Parathyroid adenoma (tissue), 2 donors: ENCODE measurements at regions not wholly inside any gene's neighbourhood (a gene's known extent, or its start where the extent isn't known, plus 50 kb on each side); places are given as distances from the start of the nearest gene placed in this dataset.

Experiments used
- H2AFZ ChIP-seq: fragments of 300-600 bp; sonication (generic); one replicate; pipeline ENCODE4 v1.7.0; 2017; ENCODE audit warnings: antibody characterized with exemption, mild to moderate bottlenecking
- H3K27ac ChIP-seq: fragments of 300-600 bp; sonication (generic); one replicate; pipeline ENCODE4 v1.7.0; 2017
- H3K27me3 ChIP-seq: fragments of 300-600 bp; sonication (generic); one replicate; pipeline ENCODE4 v1.7.0; 2017; ENCODE audit warnings: low read length; ENCODE audit not compliant: control insufficient read depth, insufficient read depth
- H3K36me3 ChIP-seq: fragments of 300-600 bp; sonication (generic); one replicate; pipeline ENCODE4 v1.7.0; 2017; ENCODE audit warnings: low read length; ENCODE audit not compliant: control insufficient read depth, insufficient read depth
- H3K4me1 ChIP-seq: fragments of 300-600 bp; sonication (generic); one replicate; pipeline ENCODE4 v1.7.0; 2017; ENCODE audit warnings: control low read depth
- H3K4me2 ChIP-seq: fragments of 300-600 bp; sonication (generic); one replicate; pipeline ENCODE4 v1.7.0; 2017; ENCODE audit warnings: low read length
- H3K4me3 ChIP-seq: fragments of 300-600 bp; sonication (generic); one replicate; pipeline ENCODE4 v1.7.0; 2017; ENCODE audit warnings: low read depth, low read length
- H3K79me2 ChIP-seq: fragments of 300-600 bp; sonication (generic); one replicate; pipeline ENCODE4 v1.7.0; 2017; ENCODE audit warnings: control low read depth
- H3K9ac ChIP-seq: fragments of 300-600 bp; sonication (generic); one replicate; pipeline ENCODE4 v1.7.0; 2017; ENCODE audit warnings: mild to moderate bottlenecking
- H3K9me3 ChIP-seq: fragments of 300-600 bp; sonication (generic); one replicate; pipeline ENCODE4 v1.7.0; 2017; ENCODE audit warnings: low read length; ENCODE audit not compliant: control insufficient read depth
- TF ChIP-seq, protein P1 (sequence below): fragments of 300-600 bp; sonication (generic); IDR thresholded peaks from one replicate; pipeline ENCODE4 v1.7.0; 2017; ENCODE audit warnings: antibody characterized with exemption, mild to moderate bottlenecking
- donor health status: primary hyperparathyroidism.

DNA sequence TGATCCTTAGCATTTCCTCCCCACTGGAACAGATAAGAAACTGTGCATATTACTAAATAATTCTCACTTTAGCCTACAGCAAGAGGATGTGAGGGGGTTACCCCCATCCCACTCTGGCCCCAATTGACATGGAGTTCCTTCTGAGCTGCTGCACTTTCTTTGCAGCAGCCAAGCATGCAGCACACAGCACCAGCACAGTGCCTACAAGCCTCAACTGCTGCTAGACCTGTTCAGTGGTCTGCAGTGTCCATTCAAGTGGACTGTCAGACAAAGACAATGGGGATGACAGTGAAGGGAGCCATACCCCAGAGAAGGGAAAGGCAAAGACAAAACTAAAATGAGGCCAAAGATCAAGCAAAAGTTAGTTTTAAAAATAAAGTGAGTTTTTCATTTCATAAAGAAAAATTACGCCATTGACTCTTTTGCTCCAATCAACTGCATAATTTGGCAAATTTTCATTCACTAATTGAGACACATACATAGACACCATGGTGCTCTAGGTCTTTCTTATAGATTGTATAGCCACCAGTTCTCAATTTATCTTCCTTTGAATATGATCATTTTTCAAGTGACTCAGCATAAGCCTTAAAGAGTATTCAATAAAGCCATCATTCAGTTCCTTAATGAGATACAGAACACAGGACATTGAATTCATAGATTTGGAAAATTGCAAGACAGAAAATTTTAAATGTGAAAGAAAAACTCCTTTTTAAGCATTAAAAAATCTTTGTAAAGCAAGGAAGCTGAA, 410.6 kb downstream of the HNRNPD start:
- no peak overlapping the region for H3K4me2 ChIP-seq
- no peaks in the 10 kb centered on the region for H3K4me1 ChIP-seq
- H3K4me3 ChIP-seq: no peak overlapping the region
- H2AFZ ChIP-seq: no peak overlapping the region
- H3K36me3 ChIP-seq: no peaks in the 10 kb centered on the region
- no peaks in the 10 kb centered on the region for H3K27me3 ChIP-seq
- no peaks in the 10 kb centered on the region for H3K9me3 ChIP-seq
- H3K79me2 ChIP-seq: no peaks in the 10 kb centered on the region
- no peak overlapping the region for H3K9ac ChIP-seq
- no peak overlapping the region for H3K27ac ChIP-seq
- TF ChIP-seq, protein P1, sequence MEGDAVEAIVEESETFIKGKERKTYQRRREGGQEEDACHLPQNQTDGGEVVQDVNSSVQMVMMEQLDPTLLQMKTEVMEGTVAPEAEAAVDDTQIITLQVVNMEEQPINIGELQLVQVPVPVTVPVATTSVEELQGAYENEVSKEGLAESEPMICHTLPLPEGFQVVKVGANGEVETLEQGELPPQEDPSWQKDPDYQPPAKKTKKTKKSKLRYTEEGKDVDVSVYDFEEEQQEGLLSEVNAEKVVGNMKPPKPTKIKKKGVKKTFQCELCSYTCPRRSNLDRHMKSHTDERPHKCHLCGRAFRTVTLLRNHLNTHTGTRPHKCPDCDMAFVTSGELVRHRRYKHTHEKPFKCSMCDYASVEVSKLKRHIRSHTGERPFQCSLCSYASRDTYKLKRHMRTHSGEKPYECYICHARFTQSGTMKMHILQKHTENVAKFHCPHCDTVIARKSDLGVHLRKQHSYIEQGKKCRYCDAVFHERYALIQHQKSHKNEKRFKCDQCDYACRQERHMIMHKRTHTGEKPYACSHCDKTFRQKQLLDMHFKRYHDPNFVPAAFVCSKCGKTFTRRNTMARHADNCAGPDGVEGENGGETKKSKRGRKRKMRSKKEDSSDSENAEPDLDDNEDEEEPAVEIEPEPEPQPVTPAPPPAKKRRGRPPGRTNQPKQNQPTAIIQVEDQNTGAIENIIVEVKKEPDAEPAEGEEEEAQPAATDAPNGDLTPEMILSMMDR: no peak

DNA sequence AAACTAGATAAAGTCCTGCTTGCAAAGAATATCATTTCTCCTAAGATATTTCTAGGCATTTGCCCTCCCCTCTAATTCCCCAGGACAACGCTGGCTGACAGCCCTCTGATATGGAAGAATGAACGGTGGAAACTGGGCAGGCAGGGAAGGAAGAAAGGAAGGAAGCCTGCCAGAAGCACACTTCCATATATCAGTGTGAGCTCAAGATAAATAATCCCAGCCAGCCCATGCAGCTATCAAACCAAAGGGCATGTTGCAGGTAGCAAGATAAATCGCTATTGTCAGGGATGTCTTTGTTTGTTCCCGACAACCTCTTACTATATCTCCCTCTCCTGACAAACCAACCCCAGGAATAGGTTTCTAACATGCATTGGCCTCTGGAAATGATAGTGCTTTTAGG, 412.8 kb downstream of the HNRNPD start:
- H3K4me2 ChIP-seq: no peak overlapping the region
- TF ChIP-seq, protein P1: no peak

DNA sequence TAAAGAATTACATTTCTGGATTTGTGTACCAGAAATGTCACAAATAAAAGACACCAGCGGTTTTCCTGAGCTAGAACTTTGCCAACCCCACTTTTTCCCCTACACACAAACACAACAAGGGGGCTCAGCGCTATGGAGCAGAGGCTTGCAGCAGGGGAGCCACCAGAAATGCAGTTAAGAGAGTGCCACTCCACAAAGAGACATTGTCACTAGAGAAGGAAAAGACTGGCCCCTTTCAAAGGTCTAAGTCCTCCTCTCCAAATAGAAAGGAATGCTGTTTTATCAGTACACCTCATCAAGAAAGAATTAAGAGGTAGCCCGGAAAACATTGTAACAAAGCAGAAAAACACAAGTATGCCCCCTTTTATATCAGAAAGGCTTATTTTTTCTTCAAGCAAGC, 419.5 kb downstream of the HNRNPD start:
- H3K36me3 ChIP-seq: no peaks in the 10 kb centered on the region
- H3K27me3 ChIP-seq: no peaks in the 10 kb centered on the region
- no peak overlapping the region for H3K9ac ChIP-seq
- no peak overlapping the region for H3K4me3 ChIP-seq
- H3K9me3 ChIP-seq: no peaks in the 10 kb centered on the region
- no peak overlapping the region for H3K27ac ChIP-seq
- no peak overlapping the region for H2AFZ ChIP-seq
- TF ChIP-seq, protein P1: no peak
- H3K79me2 ChIP-seq: no peaks in the 10 kb centered on the region
- no peak overlapping the region for H3K4me2 ChIP-seq
- no peaks in the 10 kb centered on the region for H3K4me1 ChIP-seq

More for the DNA sequence above, 412.8 kb downstream of the HNRNPD start:
- Histone ChIP-seq H3K27me3 (no peaks in the 10 kb centered on the region), H3K79me2 (no peaks in the 10 kb centered on the region), H3K4me1 (no peaks in the 10 kb centered on the region), H3K27ac (no peak overlapping the region), H3K9me3 (no peaks in the 10 kb centered on the region), H3K9ac (no peak overlapping the region), H2AFZ (no peak overlapping the region), H3K36me3 (no peaks in the 10 kb centered on the region), H3K4me3 (no peak overlapping the region)

DNA sequence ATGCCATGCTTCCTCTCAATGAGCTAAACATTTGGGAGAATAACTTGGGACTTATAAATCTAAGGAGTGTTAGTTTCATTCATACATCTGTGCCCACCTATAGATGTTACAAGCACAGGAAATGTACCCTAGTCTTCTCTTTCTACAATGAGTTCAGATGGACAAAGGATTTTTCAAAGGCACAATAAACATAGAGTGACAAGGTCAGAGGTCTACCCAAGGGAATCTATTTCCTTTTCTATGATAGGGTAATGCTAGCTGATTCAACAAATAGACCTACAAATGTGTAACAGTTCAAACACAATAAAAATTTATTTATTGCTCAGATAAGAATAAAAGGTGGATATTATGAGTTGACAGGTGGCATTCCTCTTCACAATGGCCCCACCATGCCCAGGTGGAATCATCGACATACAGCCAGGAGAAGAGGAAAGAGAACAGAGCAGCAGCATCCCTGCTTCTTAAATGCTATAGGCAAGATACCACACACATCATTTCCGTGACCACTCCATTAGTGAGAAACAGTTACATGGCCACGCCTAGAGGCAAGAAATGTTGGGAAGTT, 421.8 kb downstream of the HNRNPD start:
- TF ChIP-seq, protein P1: no peak
- no peak overlapping the region for H3K27ac ChIP-seq
- H3K4me2 ChIP-seq: no peak overlapping the region
- H3K4me3 ChIP-seq: no peak overlapping the region
- no peak overlapping the region for H3K9ac ChIP-seq
- H3K79me2 ChIP-seq: no peaks in the 10 kb centered on the region
- no peaks in the 10 kb centered on the region for H3K4me1 ChIP-seq
- no peaks in the 10 kb centered on the region for H3K36me3 ChIP-seq
- no peaks in the 10 kb centered on the region for H3K9me3 ChIP-seq
- H2AFZ ChIP-seq: no peak overlapping the region
- H3K27me3 ChIP-seq: no peaks in the 10 kb centered on the region

DNA sequence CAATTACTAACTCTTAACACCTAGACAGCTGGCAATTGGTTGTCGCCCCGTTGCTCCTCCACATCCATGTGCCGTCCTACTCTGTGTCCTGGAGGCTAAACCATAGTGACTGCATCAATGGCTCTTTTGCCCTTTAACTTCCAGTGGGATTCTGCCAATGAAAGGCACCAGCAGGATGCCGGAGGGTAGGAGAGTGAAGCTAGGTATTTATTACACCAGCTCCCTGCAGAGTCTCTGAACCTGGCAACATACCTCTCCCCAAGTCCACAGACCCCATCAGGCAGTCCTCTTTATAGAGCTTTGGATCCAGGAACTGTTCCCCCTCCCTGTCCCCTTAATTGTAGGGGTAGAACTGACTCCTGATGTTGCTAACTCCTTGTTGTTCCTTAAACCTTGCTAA, 426.8 kb downstream of the HNRNPD start:
- TF ChIP-seq, protein P1: no peak
- Histone ChIP-seq H3K9me3 (no peaks in the 10 kb centered on the region), H3K9ac (no peak overlapping the region), H3K4me3 (no peak overlapping the region), H3K4me1 (no peaks in the 10 kb centered on the region), H3K27me3 (no peaks in the 10 kb centered on the region), H2AFZ (no peak overlapping the region), H3K79me2 (no peaks in the 10 kb centered on the region), H3K36me3 (no peaks in the 10 kb centered on the region), H3K27ac (no peak overlapping the region), H3K4me2 (no peak overlapping the region)
